WTC11 (cell line): ENCODE measurements at regions not wholly inside any gene's neighbourhood (a gene's known extent, or its start where the extent isn't known, plus 50 kb on each side); places are given as distances from the start of the nearest gene placed in this dataset.

ENCODE experiments used
- CTCF ChIP-seq: fragments of 200-600 bp; IDR thresholded peaks from 2 replicates; pipeline ENCODE4 v1.8.0; 2022; ENCODE audit warnings: antibody characterized with exemption
- ESRRA ChIP-seq: sonication (generic); formaldehyde crosslinking; IDR thresholded peaks from 2 replicates; pipeline ENCODE4 v1.8.1; 2022; ENCODE audit warnings: mild to moderate bottlenecking, missing genetic modification reagents, borderline replicate concordance
- IRF1 ChIP-seq: sonication (generic); formaldehyde crosslinking; IDR thresholded peaks from 2 replicates; pipeline ENCODE4 v1.8.0; 2023; ENCODE audit warnings: missing genetic modification reagents
- USF2 ChIP-seq: sonication (generic); formaldehyde crosslinking; IDR thresholded peaks from 2 replicates; pipeline ENCODE4 v1.8.1; 2023; ENCODE audit warnings: mild to moderate bottlenecking, missing genetic modification reagents, moderate library complexity
- ZNF121 ChIP-seq: sonication (generic); formaldehyde crosslinking; IDR thresholded peaks from 2 replicates; pipeline ENCODE4 v1.8.0; 2023; ENCODE audit warnings: missing genetic modification reagents
- ZNF512 ChIP-seq: sonication (generic); formaldehyde crosslinking; IDR thresholded peaks from 2 replicates; pipeline ENCODE4 v1.8.1; 2022; ENCODE audit warnings: missing genetic modification reagents, borderline replicate concordance

- TF ChIP-seq ESRRA, result no peak
- TF ChIP-seq ZNF121 (CRISPR knock-in tag), result no peak
- no peak for TF ChIP-seq CTCF
- TF ChIP-seq IRF1, result no peak
- no peak for TF ChIP-seq ZNF512 (CRISPR knock-in tag)
- TF ChIP-seq USF2 (CRISPR knock-in tag), result no peak
Observed at GRCh38 chr12:98437806-98438595, 77.4 kb upstream of the TMPO start.
